Thyroid gland (tissue), 4 donors: ENCODE measurements at regions not wholly inside any gene's neighbourhood (a gene's known extent, or its start where the extent isn't known, plus 50 kb on each side); places are given as distances from the start of the nearest gene placed in this dataset.

Experiments
- POLR2A ChIP-seq, 2 donors: fragments of 450-650 bp; IDR thresholded peaks; one replicate each; pipeline ENCODE4 v1.6.1; 2017; ENCODE audit warnings: antibody characterized with exemption in 2 of 2, mild to moderate bottlenecking in 2 of 2, moderate library complexity in 1 of 2
- TF ChIP-seq, protein P1 (sequence below), 6 experiments: fragments of 200-600 bp in 3 of 6; fragments of 450-650 bp in 3 of 6; sonication (generic) in 3 of 6; IDR thresholded peaks; one replicate each; pipeline ENCODE4 v1.5.1; 2016 to 2019; ENCODE audit warnings: antibody characterized with exemption in 6 of 6, mild to moderate bottlenecking in 2 of 6, inconsistent platforms in 1 of 6, moderate library complexity in 1 of 6

DNA sequence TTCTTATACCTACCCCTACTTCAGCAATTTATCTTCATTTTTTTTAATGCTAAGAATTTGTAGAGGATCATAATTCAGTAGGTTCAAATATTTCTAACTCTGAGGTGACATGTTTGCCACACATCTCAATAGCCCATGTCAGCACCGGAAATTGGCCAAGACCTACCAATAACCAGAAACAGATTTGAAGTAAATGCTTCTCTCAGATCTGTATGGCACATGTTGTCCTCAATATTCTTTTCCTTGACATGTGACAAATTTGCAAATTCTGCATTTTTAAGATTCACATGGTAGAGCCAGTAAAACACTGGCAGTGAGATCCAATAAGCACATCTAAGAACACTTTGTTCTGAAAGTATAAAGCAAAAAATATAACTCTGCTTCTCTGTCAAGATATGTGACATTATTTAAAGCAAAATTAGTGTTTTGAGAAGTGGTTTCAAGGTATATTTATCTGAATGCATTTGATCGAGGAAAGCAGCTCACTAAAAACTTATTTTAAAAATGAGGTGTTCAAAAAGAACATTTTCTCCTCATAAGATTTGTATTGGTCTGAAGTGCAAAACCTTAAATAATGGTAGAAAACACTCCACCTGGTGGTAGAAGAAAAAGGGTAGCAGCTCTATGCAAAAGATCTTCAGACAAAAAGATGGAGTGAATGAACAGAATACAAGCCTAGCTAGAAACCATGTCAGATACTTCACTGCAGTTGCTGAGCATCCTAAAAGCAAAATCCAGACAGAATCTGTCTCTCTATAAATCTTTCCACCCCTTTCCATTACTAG is 513.8 kb upstream of the FAM241A start:
- TF ChIP-seq, protein P1, sequence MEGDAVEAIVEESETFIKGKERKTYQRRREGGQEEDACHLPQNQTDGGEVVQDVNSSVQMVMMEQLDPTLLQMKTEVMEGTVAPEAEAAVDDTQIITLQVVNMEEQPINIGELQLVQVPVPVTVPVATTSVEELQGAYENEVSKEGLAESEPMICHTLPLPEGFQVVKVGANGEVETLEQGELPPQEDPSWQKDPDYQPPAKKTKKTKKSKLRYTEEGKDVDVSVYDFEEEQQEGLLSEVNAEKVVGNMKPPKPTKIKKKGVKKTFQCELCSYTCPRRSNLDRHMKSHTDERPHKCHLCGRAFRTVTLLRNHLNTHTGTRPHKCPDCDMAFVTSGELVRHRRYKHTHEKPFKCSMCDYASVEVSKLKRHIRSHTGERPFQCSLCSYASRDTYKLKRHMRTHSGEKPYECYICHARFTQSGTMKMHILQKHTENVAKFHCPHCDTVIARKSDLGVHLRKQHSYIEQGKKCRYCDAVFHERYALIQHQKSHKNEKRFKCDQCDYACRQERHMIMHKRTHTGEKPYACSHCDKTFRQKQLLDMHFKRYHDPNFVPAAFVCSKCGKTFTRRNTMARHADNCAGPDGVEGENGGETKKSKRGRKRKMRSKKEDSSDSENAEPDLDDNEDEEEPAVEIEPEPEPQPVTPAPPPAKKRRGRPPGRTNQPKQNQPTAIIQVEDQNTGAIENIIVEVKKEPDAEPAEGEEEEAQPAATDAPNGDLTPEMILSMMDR (IDR thresholded peaks at IDR 0.05) = no peak
- TF ChIP-seq POLR2A (IDR thresholded peaks at IDR 0.05) = no peak
